GM12878 (cell line): ENCODE measurements at regions not wholly inside any gene's neighbourhood (a gene's known extent, or its start where the extent isn't known, plus 50 kb on each side); places are given as distances from the start of the nearest gene placed in this dataset.

Experiments
- ATAC-seq: fragments of 200-7000 bp; cut with Tn5 transposase; 3 replicates; pipeline ENCODE4 v1.9.1; 2020; ENCODE audit warnings: mild to moderate bottlenecking, moderate library complexity
- BruUV-seq: library from RNA; stranded (reverse); fragments of 400-500 nt; replicated peaks from 2 replicates; lab custom pipeline; 2021; lab: Mats Ljungman, UMichigan
- CTCF ChIA-PET: fragments of 300-600 bp; sonication (Branson Sonifier 250); formaldehyde crosslinking; extraction: SDS; loops from one replicate; lab custom pipeline; 2021; ENCODE audit warnings: inconsistent platforms; lab: Yijun Ruan, JAX
- POLR2A ChIA-PET: fragments of 350-600 bp; formaldehyde crosslinking; extraction: SDS; loops from one replicate; lab custom pipeline; 2021; ENCODE audit warnings: inconsistent platforms; lab: Charles Lee
- RAD21 ChIA-PET: fragments of 300-600 bp; sonication (Branson Sonifier 250); formaldehyde crosslinking; loops from one replicate; lab custom pipeline; 2023; ENCODE audit warnings: antibody characterized with exemption; ENCODE audit not compliant: unreplicated experiment; lab: Charles Lee
- SMC1A ChIA-PET: fragments of 300-600 bp; sonication (Branson Sonifier 250); formaldehyde crosslinking; loops from one replicate; lab custom pipeline; 2023; ENCODE audit not compliant: unreplicated experiment, uncharacterized antibody; lab: Charles Lee
- DNase-seq: peaks from one replicate; pipeline ENCODE4 v3.0.0-alpha.2; 2011; ENCODE audit warnings: low read depth, low spot score
- FAIRE-seq: peaks from 3 replicates; lab custom pipeline; 2011; peaks lifted over from hg19 to GRCh38; lab: Jason Lieb, UNC
- H2AFZ ChIP-seq: 2 replicates; pipeline ENCODE4 v1.6.0; 2011; ENCODE audit warnings: low read depth, low read length, control low read depth; ENCODE audit not compliant: control insufficient read depth
- H3K27ac ChIP-seq: 2 replicates; pipeline ENCODE4 v1.5.1; 2011; ENCODE audit warnings: control low read depth; ENCODE audit not compliant: control insufficient read depth, insufficient read depth
- H3K27me3 ChIP-seq, 2 experiments: replicated peaks in 1 of 2; 2 replicates each; pipeline versions ENCODE4 v1.6.0 to v1.6.1; 2011; ENCODE audit warnings: low read length in 1 of 2; ENCODE audit not compliant: control insufficient read depth in 2 of 2, insufficient read depth in 2 of 2
- H3K36me3 ChIP-seq, 2 experiments: 2 replicates each; pipeline ENCODE4 v1.5.1; 2011; ENCODE audit warnings: low read length in 1 of 2; ENCODE audit not compliant: control insufficient read depth in 2 of 2, insufficient read depth in 2 of 2
- H3K4me1 ChIP-seq: 2 replicates; pipeline ENCODE4 v1.6.1; 2011; ENCODE audit warnings: mild to moderate bottlenecking, low read length, moderate library complexity, mixed read lengths; ENCODE audit not compliant: control insufficient read depth, insufficient read depth
- H3K4me2 ChIP-seq: 2 replicates; pipeline ENCODE4 v1.6.0; 2011; ENCODE audit warnings: control low read depth; ENCODE audit not compliant: control insufficient read depth, insufficient read depth
- H3K4me3 ChIP-seq: fragments of 200-600 bp; sonication (generic); 2 replicates; pipeline ENCODE4 v1.5.1; 2016
- H3K79me2 ChIP-seq: 2 replicates; pipeline ENCODE4 v1.6.0; 2011; ENCODE audit warnings: low read length; ENCODE audit not compliant: control insufficient read depth, insufficient read depth
- H3K9ac ChIP-seq: 2 replicates; pipeline ENCODE4 v1.8.0; 2011; ENCODE audit warnings: low read length, control low read depth, mixed read lengths; ENCODE audit not compliant: control insufficient read depth, insufficient read depth
- H3K9me3 ChIP-seq: replicated peaks from 3 replicates; pipeline ENCODE4 v1.5.1; 2011; ENCODE audit warnings: mild to moderate bottlenecking, low read length; ENCODE audit not compliant: control insufficient read depth, insufficient read depth
- H4K20me1 ChIP-seq: 2 replicates; pipeline ENCODE4 v1.6.0; 2011; ENCODE audit not compliant: control insufficient read depth, insufficient read depth
- KLF5 ChIP-seq: fragments of 450-650 bp; IDR thresholded peaks from 2 replicates; pipeline ENCODE4 v1.6.1; 2014; ENCODE audit warnings: mild to moderate bottlenecking; ENCODE audit not compliant: partially characterized antibody
- MYB ChIP-seq: fragments of 150-350 bp; IDR thresholded peaks from 2 replicates; pipeline ENCODE4 v1.6.1; 2014; ENCODE audit warnings: mild to moderate bottlenecking, low read depth, low read length, borderline replicate concordance
- NFXL1 ChIP-seq: fragments of 450-650 bp; IDR thresholded peaks from 2 replicates; pipeline ENCODE4 v1.6.1; 2017; ENCODE audit warnings: antibody characterized with exemption, mild to moderate bottlenecking, borderline replicate concordance
- WGBS: methylation state at CpG from one replicate; pipeline ENCODE4 v1.1.6; 2016; ENCODE audit warnings: low lambda C conversion rate; ENCODE audit not compliant: insufficient replicate concordance, insufficient coverage; ENCODE audit errors: missing lambda C conversion rate; 5-methylcytosine and 5-hydroxymethylcytosine counted together
- in situ Hi-C: fragments of 300-500 bp; cut with MboI; formaldehyde crosslinking; loops from 9 replicates; pipeline ENCODE4 v1.14.3; 2018; ENCODE audit warnings: mixed read lengths
- intact Hi-C: fragments of 100-400 bp; cut with micrococcal nuclease; formaldehyde crosslinking; loops from one replicate; pipeline ENCODE4 v1.14.2; 2022; ENCODE audit not compliant: unreplicated experiment
- TF ChIP-seq, protein P1 (sequence below): fragments of 450-650 bp; formaldehyde crosslinking; IDR thresholded peaks from 2 replicates; pipeline ENCODE4 v1.5.0; 2022; ENCODE audit warnings: mild to moderate bottlenecking, missing genetic modification characterization

DNA sequence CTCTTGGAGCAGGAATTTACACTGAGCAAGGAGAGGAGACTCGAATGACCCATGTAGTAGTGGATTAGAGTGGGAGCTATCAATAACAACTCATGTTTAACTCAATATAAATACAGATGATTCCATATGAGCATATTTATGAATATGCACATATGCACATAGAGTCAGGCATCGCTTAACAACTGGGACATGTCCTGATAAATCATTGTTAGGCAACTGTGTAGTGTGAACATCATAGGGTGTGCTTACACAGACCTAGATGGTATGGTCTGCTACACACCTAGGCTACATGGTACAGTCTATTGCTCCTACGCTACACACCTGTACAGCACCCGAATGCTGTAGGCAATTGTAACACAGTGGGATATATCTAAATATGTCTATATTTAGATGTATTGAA is 75.9 kb upstream of the RALGAPA2 start:
- DNase-seq: no peak
- WGBS: 26% methylated on average over 4 of the region's 4 CpGs
- no peak overlapping the region for H2AFZ ChIP-seq
- peaks cover 0 to 2% of the 10 kb centered on the region in 2 experiments; a peak in 1 of 4 replicates for H3K27me3 ChIP-seq
- in situ Hi-C loops: no loop called here
- no peak for TF ChIP-seq MYB
- TF ChIP-seq KLF5: no peak
- TF ChIP-seq NFXL1: no peak
- TF ChIP-seq, protein P1, sequence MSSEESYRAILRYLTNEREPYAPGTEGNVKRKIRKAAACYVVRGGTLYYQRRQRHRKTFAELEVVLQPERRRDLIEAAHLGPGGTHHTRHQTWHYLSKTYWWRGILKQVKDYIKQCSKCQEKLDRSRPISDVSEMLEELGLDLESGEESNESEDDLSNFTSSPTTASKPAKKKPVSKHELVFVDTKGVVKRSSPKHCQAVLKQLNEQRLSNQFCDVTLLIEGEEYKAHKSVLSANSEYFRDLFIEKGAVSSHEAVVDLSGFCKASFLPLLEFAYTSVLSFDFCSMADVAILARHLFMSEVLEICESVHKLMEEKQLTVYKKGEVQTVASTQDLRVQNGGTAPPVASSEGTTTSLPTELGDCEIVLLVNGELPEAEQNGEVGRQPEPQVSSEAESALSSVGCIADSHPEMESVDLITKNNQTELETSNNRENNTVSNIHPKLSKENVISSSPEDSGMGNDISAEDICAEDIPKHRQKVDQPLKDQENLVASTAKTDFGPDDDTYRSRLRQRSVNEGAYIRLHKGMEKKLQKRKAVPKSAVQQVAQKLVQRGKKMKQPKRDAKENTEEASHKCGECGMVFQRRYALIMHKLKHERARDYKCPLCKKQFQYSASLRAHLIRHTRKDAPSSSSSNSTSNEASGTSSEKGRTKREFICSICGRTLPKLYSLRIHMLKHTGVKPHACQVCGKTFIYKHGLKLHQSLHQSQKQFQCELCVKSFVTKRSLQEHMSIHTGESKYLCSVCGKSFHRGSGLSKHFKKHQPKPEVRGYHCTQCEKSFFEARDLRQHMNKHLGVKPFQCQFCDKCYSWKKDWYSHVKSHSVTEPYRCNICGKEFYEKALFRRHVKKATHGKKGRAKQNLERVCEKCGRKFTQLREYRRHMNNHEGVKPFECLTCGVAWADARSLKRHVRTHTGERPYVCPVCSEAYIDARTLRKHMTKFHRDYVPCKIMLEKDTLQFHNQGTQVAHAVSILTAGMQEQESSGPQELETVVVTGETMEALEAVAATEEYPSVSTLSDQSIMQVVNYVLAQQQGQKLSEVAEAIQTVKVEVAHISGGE (CRISPR knock-in tag): no peak
- TF ChIP-seq, all 136 proteins: peak for 0
- Histone ChIP-seq H4K20me1 (no peaks in the 10 kb centered on the region), H3K9ac (no peak overlapping the region), H3K27ac (no peak overlapping the region), H3K9me3 (peaks cover 3% of the 10 kb centered on the region; the same call in 1 of the 3 replicates), H3K79me2 (no peaks in the 10 kb centered on the region), H3K4me2 (no peak overlapping the region), H3K4me1 (no peaks in the 10 kb centered on the region), H3K36me3 (no peaks in the 10 kb centered on the region), H3K4me3 (no peak overlapping the region)
- intact Hi-C loops: no loop called here
- no TSS peak for BruUV-seq
- ChIA-PET CTCF (no interaction called here), SMC1A (interaction anchor here (1.2 kb wide), 1 partner anchor 8 kb away, joined by 3 read pairs; no protein-coding TSS in a partner anchor), POLR2A (no interaction called here), RAD21 (no interaction called here)
- no peak for ATAC-seq
- FAIRE-seq: no peak
